ENCODE measurements at regions not wholly inside any gene's neighbourhood (a gene's known extent, or its start where the extent isn't known, plus 50 kb on each side); places are given as distances from the start of the nearest gene placed in this dataset.

GRCh38 chr4:17362430-17362829, 149.5 kb downstream of the QDPR start:
- H4K20me1 ChIP-seq (replicated peaks; ENCODE audit: insufficient read depth) = no peaks in the 10 kb centered on the region
- H3K4me1 Mint-ChIP-seq = no peaks in the 10 kb centered on the region
- ATAC-seq = no peak
- H3K4me2 ChIP-seq = no peak overlapping the region
- no peak for TF ChIP-seq ETS1 (IDR thresholded peaks at IDR 0.05)
- TF ChIP-seq CTCF (conservative IDR thresholded peaks at IDR 0.05; ENCODE audit: low read depth in 2 of 2) = no peak
- no peak for TF ChIP-seq NANOG (IDR thresholded peaks at IDR 0.05; ENCODE audit: borderline replicate concordance)
- TF ChIP-seq EZH2 (IDR thresholded peaks at IDR 0.05; ENCODE audit: low read depth, unreplicated experiment) = no peak
- TF ChIP-seq ZNF331 (CRISPR knock-in tag; IDR thresholded peaks at IDR 0.05; ENCODE audit: low read depth) = no peak
- TF ChIP-seq JUNB (IDR thresholded peaks at IDR 0.05; ENCODE audit: unreplicated experiment) = no peak
- TF ChIP-seq ZNF462 (CRISPR knock-in tag; IDR thresholded peaks at IDR 0.05) = no peak
- no peak for TF ChIP-seq CREB1 (CRISPR knock-in tag; IDR thresholded peaks at IDR 0.05; ENCODE audit: low read depth)
- TF ChIP-seq STAT1 (IDR thresholded peaks at IDR 0.05; ENCODE audit: unreplicated experiment) = no peak
- TF ChIP-seq REST (IDR thresholded peaks at IDR 0.05; ENCODE audit: unreplicated experiment) = no peak
- H3K27me3 Mint-ChIP-seq (ENCODE audit: insufficient read depth, low read depth, poor library complexity) = no peaks in the 10 kb centered on the region
- no peaks in the 10 kb centered on the region for H3K27me3 ChIP-seq (ENCODE audit: insufficient read depth)
- H3K36me3 Mint-ChIP-seq (ENCODE audit: low read depth) = no peaks in the 10 kb centered on the region
- 0 out of 2 replicates have a peak, but pooled peaks cover 3% of the 10 kb centered on the region for H3K9me2 ChIP-seq (ENCODE audit: insufficient read depth)
- no peaks in the 10 kb centered on the region for H3F3A ChIP-seq (replicated peaks; ENCODE audit: low read depth)
- no peak overlapping the region for H3K4me3 Mint-ChIP-seq
- H3K27ac Mint-ChIP-seq = no peak overlapping the region
- H3K27ac ChIP-seq (ENCODE audit: low read depth) = no peak overlapping the region
- H2AFZ ChIP-seq = no peak overlapping the region
- no peaks in the 10 kb centered on the region for H3K9me3 Mint-ChIP-seq
- no peak for DNase-seq (ENCODE audit: low spot score)
- no peak overlapping the region for H3K4me3 ChIP-seq
- no peaks in the 10 kb centered on the region for H3K79me2 ChIP-seq (replicated peaks; ENCODE audit: insufficient read depth)
- H3K4me1 ChIP-seq (ENCODE audit: insufficient read depth) = no peaks in the 10 kb centered on the region
- no peaks in the 10 kb centered on the region for H3K36me3 ChIP-seq (ENCODE audit: insufficient read depth)

Data from GM23338 (cell line).